Left ventricle myocardium inferior (tissue), 1 donor: ENCODE measurements at regions not wholly inside any gene's neighbourhood (a gene's known extent, or its start where the extent isn't known, plus 50 kb on each side); places are given as distances from the start of the nearest gene placed in this dataset.
"Not testable (repeated sequence)": the region's sequence is repeated elsewhere in the genome, so short reads cannot be mapped to it uniquely, and the experiment has no call there.

ENCODE experiments used
- DNase-seq: peaks from one replicate; pipeline ENCODE4 v3.0.0-alpha.2; 2020
- H3K27ac ChIP-seq: fragments of 200-600 bp; replicated peaks from 2 replicates; pipeline ENCODE4 v1.8.0; 2021
- H3K27me3 ChIP-seq: fragments of 200-600 bp; 2 replicates; pipeline ENCODE4 v1.8.0; 2021; ENCODE audit warnings: low read depth
- H3K36me3 ChIP-seq: fragments of 200-600 bp; 2 replicates; pipeline ENCODE4 v1.8.0; 2021
- H3K4me1 ChIP-seq: fragments of 200-600 bp; 2 replicates; pipeline ENCODE4 v1.8.0; 2021
- H3K4me3 ChIP-seq: fragments of 200-600 bp; 2 replicates; pipeline ENCODE4 v1.8.0; 2021; ENCODE audit warnings: mild to moderate bottlenecking, moderate library complexity
- H3K9me3 ChIP-seq: fragments of 200-600 bp; replicated peaks from 2 replicates; pipeline ENCODE4 v1.8.0; 2021
- intact Hi-C: fragments of 100-400 bp; cut with micrococcal nuclease; formaldehyde crosslinking; loops from one replicate; pipeline ENCODE4 v1.11.0; 2022
- TF ChIP-seq, protein P1 (sequence below): fragments of 200-600 bp; IDR thresholded peaks from 2 replicates; pipeline ENCODE4 v1.8.0; 2021; ENCODE audit warnings: antibody characterized with exemption, mild to moderate bottlenecking, borderline replicate concordance
- donor health status: DM: no; HTN: yes; CAD: no; lungs with severe emphysema.

DNA sequence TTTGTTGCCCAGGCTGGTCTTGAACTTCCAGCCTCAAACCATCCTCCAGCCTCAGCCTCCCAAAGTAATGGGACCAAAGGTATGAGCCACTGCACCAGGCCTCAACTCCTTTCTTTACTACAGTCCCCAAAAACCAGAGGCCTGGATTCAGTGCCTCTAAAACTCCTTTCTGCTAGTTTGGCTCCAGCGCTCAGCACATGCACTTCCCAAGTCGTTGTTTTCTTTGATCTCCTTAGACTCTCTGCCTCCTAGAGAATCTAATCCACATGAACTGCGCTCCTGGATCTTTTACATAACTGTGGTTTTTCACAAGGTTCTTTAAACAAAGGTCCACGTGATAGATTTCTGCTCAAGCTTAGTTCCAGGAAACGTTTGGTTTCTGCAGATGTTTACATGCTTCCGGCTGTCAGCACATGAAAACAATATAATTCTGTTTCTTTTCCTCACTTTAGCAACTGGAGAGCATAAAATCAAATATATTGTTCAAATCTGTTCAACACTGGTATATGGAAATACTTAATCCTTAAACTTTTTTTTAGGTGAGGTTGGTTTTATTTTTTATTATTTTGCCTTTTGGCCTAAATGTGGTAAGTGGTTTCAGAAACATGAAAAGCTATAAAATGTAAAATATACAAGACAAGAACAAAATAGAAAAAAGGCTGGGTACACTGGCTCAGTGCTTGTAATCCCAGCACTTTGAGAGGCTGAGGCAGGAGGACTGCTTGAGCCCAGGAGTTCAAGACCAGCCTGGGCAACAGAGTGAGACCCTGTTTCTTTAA, 270.5 kb upstream of the MKLN1 start:
- peak overlapping the region; percentile 43 for H3K27ac ChIP-seq
- no peaks in the 10 kb centered on the region for H3K9me3 ChIP-seq
- H3K36me3 ChIP-seq: peaks cover 5% of the 10 kb centered on the region
- H3K27me3 ChIP-seq: no peaks in the 10 kb centered on the region
- H3K4me3 ChIP-seq: no peak overlapping the region
- intact Hi-C loops: no loop called here
- H3K4me1 ChIP-seq: peaks cover 80% of the 10 kb centered on the region
- no peak for DNase-seq
- TF ChIP-seq, protein P1, sequence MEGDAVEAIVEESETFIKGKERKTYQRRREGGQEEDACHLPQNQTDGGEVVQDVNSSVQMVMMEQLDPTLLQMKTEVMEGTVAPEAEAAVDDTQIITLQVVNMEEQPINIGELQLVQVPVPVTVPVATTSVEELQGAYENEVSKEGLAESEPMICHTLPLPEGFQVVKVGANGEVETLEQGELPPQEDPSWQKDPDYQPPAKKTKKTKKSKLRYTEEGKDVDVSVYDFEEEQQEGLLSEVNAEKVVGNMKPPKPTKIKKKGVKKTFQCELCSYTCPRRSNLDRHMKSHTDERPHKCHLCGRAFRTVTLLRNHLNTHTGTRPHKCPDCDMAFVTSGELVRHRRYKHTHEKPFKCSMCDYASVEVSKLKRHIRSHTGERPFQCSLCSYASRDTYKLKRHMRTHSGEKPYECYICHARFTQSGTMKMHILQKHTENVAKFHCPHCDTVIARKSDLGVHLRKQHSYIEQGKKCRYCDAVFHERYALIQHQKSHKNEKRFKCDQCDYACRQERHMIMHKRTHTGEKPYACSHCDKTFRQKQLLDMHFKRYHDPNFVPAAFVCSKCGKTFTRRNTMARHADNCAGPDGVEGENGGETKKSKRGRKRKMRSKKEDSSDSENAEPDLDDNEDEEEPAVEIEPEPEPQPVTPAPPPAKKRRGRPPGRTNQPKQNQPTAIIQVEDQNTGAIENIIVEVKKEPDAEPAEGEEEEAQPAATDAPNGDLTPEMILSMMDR: no peak

DNA sequence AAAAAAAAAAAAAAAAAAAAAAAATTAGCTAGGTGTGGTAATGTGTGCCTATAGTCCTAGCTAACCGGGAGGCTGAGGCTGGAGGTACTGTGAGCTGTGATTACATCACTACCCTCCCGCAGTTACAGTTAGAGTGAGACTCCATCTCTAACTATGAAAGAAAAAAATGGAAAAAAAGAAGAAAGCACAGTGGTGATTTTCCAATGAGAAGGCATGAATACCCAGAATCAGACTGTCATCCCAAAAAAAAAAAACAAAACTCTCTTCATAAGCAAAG, 269.9 kb upstream of the MKLN1 start:
- DNase-seq: no peak
- Histone ChIP-seq H3K27ac (peak overlapping the region; percentile 43), H3K36me3 (peaks cover 3% of the 10 kb centered on the region), H3K4me3 (no peak overlapping the region), H3K9me3 (no peaks in the 10 kb centered on the region), H3K27me3 (no peaks in the 10 kb centered on the region), H3K4me1 (peaks cover 79% of the 10 kb centered on the region)
- intact Hi-C loops: no loop called here
- TF ChIP-seq, protein P1: no peak

DNA sequence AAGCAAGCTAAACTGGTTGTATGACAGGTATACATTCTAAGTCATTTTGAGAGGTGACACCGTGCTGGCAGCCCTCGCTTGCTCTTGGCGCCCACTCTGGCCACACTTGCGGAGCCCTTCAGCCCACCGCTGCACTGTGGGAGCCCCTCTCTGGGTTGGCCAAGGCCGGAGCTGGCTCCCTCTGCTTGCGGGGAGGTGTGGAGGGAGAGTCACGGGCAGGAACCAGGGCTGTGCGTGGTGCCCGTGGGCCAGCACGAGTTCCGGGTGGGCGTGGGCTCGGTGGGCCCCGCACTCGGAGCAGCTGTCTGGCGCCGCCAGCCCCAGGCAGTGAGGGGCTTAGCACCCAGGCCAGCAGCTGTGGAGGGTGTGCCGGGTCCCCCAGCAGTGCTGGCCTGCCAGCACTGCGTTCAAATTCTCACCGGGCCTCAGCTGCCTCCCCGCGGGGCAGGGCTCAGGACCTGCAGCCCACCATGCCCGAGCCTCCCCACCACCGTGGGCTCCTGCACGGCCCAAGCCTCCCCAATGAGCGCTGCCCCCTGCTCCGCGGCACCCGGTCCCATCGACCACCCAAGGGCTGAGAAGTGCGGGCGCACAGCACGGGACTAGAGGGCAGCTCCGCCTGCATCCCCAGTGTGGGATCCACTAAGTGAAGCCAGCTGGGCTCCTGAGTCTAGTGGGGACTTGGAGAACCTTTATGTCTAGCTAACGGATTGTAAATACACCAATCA, 269.0 kb upstream of the MKLN1 start:
- H3K27me3 ChIP-seq, H3K36me3 ChIP-seq, H3K4me3 ChIP-seq, intact Hi-C loops, H3K9me3 ChIP-seq, H3K27ac ChIP-seq, DNase-seq: not testable (repeated sequence)
- peaks cover 77% of the 10 kb centered on the region for H3K4me1 ChIP-seq

DNA sequence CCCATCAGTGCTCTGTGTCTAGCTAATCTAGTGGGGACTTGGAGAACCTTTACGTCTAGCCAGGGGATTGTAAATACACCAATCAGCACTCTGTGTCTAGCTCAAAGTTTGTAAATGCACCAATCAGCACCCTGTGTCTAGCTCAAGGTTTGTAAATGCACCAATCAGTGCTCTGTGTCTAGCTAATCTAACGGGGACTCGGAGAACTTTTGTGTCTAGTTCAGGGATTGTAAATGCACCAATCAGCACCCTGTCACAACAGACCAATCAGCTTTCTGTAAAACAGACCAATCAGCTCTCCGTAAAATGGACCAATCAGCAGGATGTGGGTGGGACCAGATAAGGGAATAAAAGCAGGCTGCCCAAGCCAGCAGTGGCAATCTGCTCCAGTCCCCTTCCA, 268.3 kb upstream of the MKLN1 start:
- intact Hi-C loops, DNase-seq, H3K36me3 ChIP-seq, H3K27ac ChIP-seq, H3K27me3 ChIP-seq, H3K4me3 ChIP-seq, H3K9me3 ChIP-seq: not testable (repeated sequence)
- peaks cover 74% of the 10 kb centered on the region for H3K4me1 ChIP-seq

DNA sequence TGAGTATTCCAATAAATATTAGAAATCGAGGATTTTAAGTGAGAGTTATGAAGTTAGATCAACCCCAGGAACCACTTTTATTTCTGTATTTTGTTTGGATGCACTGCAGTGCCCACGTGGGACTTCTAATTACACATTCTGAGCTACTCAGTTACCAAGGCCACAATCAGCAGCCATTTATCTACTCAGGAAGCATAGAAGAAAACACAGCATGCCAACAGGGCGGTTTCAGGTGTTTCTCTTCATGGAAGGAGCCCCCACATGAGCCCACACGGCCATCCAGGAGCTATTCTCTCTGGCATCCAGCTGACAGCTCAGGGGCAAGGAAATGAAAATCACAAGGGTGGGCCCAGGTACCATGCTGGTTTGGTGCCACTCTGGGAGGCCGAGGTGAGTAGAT, 266.5 kb upstream of the MKLN1 start:
- Histone ChIP-seq H3K36me3 (peaks cover 3% of the 10 kb centered on the region), H3K4me3 (no peak overlapping the region), H3K27ac (peak overlapping the region; percentile 48), H3K27me3 (no peaks in the 10 kb centered on the region), H3K9me3 (no peaks in the 10 kb centered on the region), H3K4me1 (peaks cover 58% of the 10 kb centered on the region)
- intact Hi-C loops: no loop called here
- TF ChIP-seq, protein P1: no peak
- no peak for DNase-seq

DNA sequence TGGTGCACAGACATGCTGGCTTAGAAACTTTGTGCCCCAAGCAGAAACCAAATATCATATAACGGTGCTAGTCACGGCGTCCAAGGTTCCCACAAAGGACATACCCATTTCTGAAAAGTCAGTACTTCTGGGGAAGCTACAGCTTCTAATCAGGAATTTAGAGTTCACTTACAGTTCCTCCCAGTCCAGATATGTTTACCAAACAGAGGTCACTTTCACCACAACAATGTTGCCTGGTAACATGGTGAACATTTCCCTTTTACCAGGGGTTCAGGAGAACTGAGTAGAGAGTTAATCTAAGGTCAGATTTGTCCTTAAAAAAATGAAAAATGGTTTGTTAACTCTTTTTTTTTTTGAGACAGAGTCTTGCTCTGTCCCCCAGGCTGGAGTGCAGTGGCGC, 265.9 kb upstream of the MKLN1 start:
- DNase-seq: no peak
- no peak overlapping the region for H3K4me3 ChIP-seq
- peak overlapping the region; percentile 48 for H3K27ac ChIP-seq
- TF ChIP-seq, protein P1: no peak
- peaks cover 3% of the 10 kb centered on the region for H3K36me3 ChIP-seq
- no peaks in the 10 kb centered on the region for H3K27me3 ChIP-seq
- intact Hi-C loops: no loop called here
- H3K4me1 ChIP-seq: peaks cover 53% of the 10 kb centered on the region
- no peaks in the 10 kb centered on the region for H3K9me3 ChIP-seq
